ENCODE measurements at regions not wholly inside any gene's neighbourhood (a gene's known extent, or its start where the extent isn't known, plus 50 kb on each side); places are given as distances from the start of the nearest gene placed in this dataset.
"Not testable (repeated sequence)": the region's sequence is repeated elsewhere in the genome, so short reads cannot be mapped to it uniquely, and the experiment has no call there.

GRCh38 chrX:87403551-87403950, 114.1 kb upstream of the KLHL4 start:
- Histone ChIP-seq H3K36me3 (ENCODE audit: control insufficient read depth, insufficient read depth, low read length) (no peaks in the 10 kb centered on the region), H3K27ac (ENCODE audit: low read length) (no peak overlapping the region), H3K9me3 (ENCODE audit: control insufficient read depth, insufficient read depth, low read length) (peaks cover 3% of the 10 kb centered on the region), H3K4me3 (ENCODE audit: low read length) (no peak overlapping the region), H3K4me1 (ENCODE audit: control insufficient read depth, insufficient read depth, low read length) (no peaks in the 10 kb centered on the region), H3K27me3 (ENCODE audit: control insufficient read depth, insufficient read depth, low read length) (no peaks in the 10 kb centered on the region)
- 67% methylated on average over 2 of the region's 4 CpGs for WGBS (ENCODE audit: insufficient coverage)
- Mint-ChIP-seq H3K4me1 (no peaks in the 10 kb centered on the region), H3K9me3 (peaks cover 0 to 13% of the 10 kb centered on the region in 2 donors), H3K36me3 (no peaks in the 10 kb centered on the region), H3K4me3 (no peak overlapping the region), H3K27me3 (ENCODE audit: low read depth in 2 of 2) (no peaks in the 10 kb centered on the region), H3K27ac (no peak overlapping the region)
- TF ChIP-seq CTCF (IDR thresholded peaks at IDR 0.05) = no peak
- DNase-seq (no peak), ATAC-seq (no peak)
- intact Hi-C loops (cut with micrococcal nuclease) = no loop called here

GRCh38 chrX:87409113-87409841, 108.3 kb upstream of the KLHL4 start:
- Mint-ChIP-seq H3K27me3 (ENCODE audit: low read depth in 2 of 2) (no peaks in the 10 kb centered on the region), H3K36me3 (no peaks in the 10 kb centered on the region), H3K27ac (no peak overlapping the region), H3K9me3 (peaks cover 0 to 15% of the 10 kb centered on the region in 2 donors), H3K4me3 (no peak overlapping the region), H3K4me1 (no peaks in the 10 kb centered on the region)
- H3K27me3 ChIP-seq (ENCODE audit: control insufficient read depth, insufficient read depth, low read length) = no peaks in the 10 kb centered on the region
- TF ChIP-seq CTCF (IDR thresholded peaks at IDR 0.05) = no peak
- H3K9me3 ChIP-seq (ENCODE audit: control insufficient read depth, insufficient read depth, low read length) = no peaks in the 10 kb centered on the region
- no peaks in the 10 kb centered on the region for H3K36me3 ChIP-seq (ENCODE audit: control insufficient read depth, insufficient read depth, low read length)
- ATAC-seq (no peak), DNase-seq (no peak)
- intact Hi-C loops (cut with micrococcal nuclease) = no loop called here
- H3K4me3 ChIP-seq (ENCODE audit: low read length) = no peak overlapping the region
- no peaks in the 10 kb centered on the region for H3K4me1 ChIP-seq (ENCODE audit: control insufficient read depth, insufficient read depth, low read length)
- 85% methylated on average over 6 of the region's 7 CpGs for WGBS (ENCODE audit: insufficient coverage)
- H3K27ac ChIP-seq (ENCODE audit: low read length) = no peak overlapping the region

- no peak for ATAC-seq
- TF ChIP-seq CTCF (IDR thresholded peaks at IDR 0.05) = no peak
- no peaks in the 10 kb centered on the region for H3K36me3 ChIP-seq (ENCODE audit: control insufficient read depth, insufficient read depth, low read length)
- Mint-ChIP-seq H3K36me3 (no peaks in the 10 kb centered on the region), H3K4me1 (no peaks in the 10 kb centered on the region), H3K4me3 (no peak overlapping the region), H3K9me3 (peaks cover 0 to 5% of the 10 kb centered on the region in 2 donors), H3K27me3 (ENCODE audit: low read depth in 2 of 2) (no peaks in the 10 kb centered on the region), H3K27ac (no peak overlapping the region)
- no peaks in the 10 kb centered on the region for H3K9me3 ChIP-seq (ENCODE audit: control insufficient read depth, insufficient read depth, low read length)
- intact Hi-C loops (cut with micrococcal nuclease) = no loop called here
- 62% methylated on average over 3 of the region's 3 CpGs for WGBS (ENCODE audit: insufficient coverage)
- H3K4me1 ChIP-seq (ENCODE audit: control insufficient read depth, insufficient read depth, low read length) = no peaks in the 10 kb centered on the region
- no peak overlapping the region for H3K27ac ChIP-seq (ENCODE audit: low read length)
- H3K27me3 ChIP-seq (ENCODE audit: control insufficient read depth, insufficient read depth, low read length) = no peaks in the 10 kb centered on the region
- H3K4me3 ChIP-seq (ENCODE audit: low read length) = no peak overlapping the region
- no peak for DNase-seq
Measured at GRCh38 chrX:87425618-87426017, 92.0 kb upstream of the KLHL4 start.

DNA sequence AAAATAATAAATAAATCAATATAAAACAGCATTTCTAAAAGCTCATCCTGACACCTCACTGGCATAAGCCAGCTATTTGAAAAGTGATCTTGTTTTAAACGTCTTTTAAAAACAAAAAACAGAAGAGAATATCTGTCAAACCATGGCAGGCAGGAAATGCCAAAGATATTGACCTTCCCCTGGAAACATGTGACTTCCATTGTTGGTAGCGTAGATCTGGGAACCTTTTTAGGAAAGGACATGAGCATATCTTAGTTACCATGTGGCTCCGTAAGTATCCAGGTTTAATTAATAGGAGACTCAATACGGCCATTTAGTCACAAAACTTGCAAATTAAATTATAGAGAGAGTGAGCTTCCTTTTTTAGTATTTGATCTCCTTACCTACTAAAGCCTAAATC, 83.0 kb upstream of the KLHL4 start:
- no peaks in the 10 kb centered on the region for H3K9me3 ChIP-seq (ENCODE audit: control insufficient read depth, insufficient read depth, low read length)
- Mint-ChIP-seq H3K9me3 (peaks cover 3 to 5% of the 10 kb centered on the region in 2 donors), H3K4me3 (no peak overlapping the region), H3K27ac (no peak overlapping the region), H3K36me3 (no peaks in the 10 kb centered on the region), H3K27me3 (ENCODE audit: low read depth in 2 of 2) (no peaks in the 10 kb centered on the region), H3K4me1 (no peaks in the 10 kb centered on the region)
- ATAC-seq = no peak
- WGBS (ENCODE audit: insufficient coverage) = 35% methylated on average over 2 of the region's 4 CpGs
- H3K36me3 ChIP-seq (ENCODE audit: control insufficient read depth, insufficient read depth, low read length) = no peaks in the 10 kb centered on the region
- no peak overlapping the region for H3K27ac ChIP-seq (ENCODE audit: low read length)
- H3K27me3 ChIP-seq (ENCODE audit: control insufficient read depth, insufficient read depth, low read length) = no peaks in the 10 kb centered on the region
- H3K4me3 ChIP-seq (ENCODE audit: low read length) = no peak overlapping the region
- intact Hi-C loops (cut with micrococcal nuclease) = no loop called here
- no peak for DNase-seq
- no peak for TF ChIP-seq CTCF (IDR thresholded peaks at IDR 0.05)
- no peaks in the 10 kb centered on the region for H3K4me1 ChIP-seq (ENCODE audit: control insufficient read depth, insufficient read depth, low read length)

- H3K27me3 Mint-ChIP-seq (ENCODE audit: low read depth in 2 of 2); H3K4me1 ChIP-seq (ENCODE audit: control insufficient read depth, insufficient read depth, low read length); H3K36me3 ChIP-seq (ENCODE audit: control insufficient read depth, insufficient read depth, low read length); H3K4me1 Mint-ChIP-seq; H3K4me3 ChIP-seq (ENCODE audit: low read length); H3K36me3 Mint-ChIP-seq; H3K27me3 ChIP-seq (ENCODE audit: control insufficient read depth, insufficient read depth, low read length); ATAC-seq; H3K27ac Mint-ChIP-seq; H3K4me3 Mint-ChIP-seq; intact Hi-C loops (cut with micrococcal nuclease); H3K9me3 ChIP-seq (ENCODE audit: control insufficient read depth, insufficient read depth, low read length); H3K27ac ChIP-seq (ENCODE audit: low read length); DNase-seq: not testable (repeated sequence)
- peaks cover 4 to 12% of the 10 kb centered on the region in 2 donors for H3K9me3 Mint-ChIP-seq
- 92% methylated on average over 10 of the region's 10 CpGs for WGBS (ENCODE audit: insufficient coverage)
Measured at GRCh38 chrX:87448613-87449012, 69.0 kb upstream of the KLHL4 start.
